SJCRH30 (cell line): ENCODE measurements at regions not wholly inside any gene's neighbourhood (a gene's known extent, or its start where the extent isn't known, plus 50 kb on each side); places are given as distances from the start of the nearest gene placed in this dataset.
"Not testable (repeated sequence)": the region's sequence is repeated elsewhere in the genome, so short reads cannot be mapped to it uniquely, and the experiment has no call there.

Experiments
- DNase-seq, 2 experiments: peaks; one replicate each; pipeline ENCODE4 v3.0.0-alpha.2; 2015 to 2020
- H3K27ac ChIP-seq: fragments of 250-450 bp; sonication (Bioruptor Pico); 2 replicates; pipeline ENCODE4 v1.5.1; 2020; ENCODE audit warnings: mild to moderate bottlenecking, moderate library complexity
- H3K27me3 ChIP-seq: fragments of 250-450 bp; sonication (Bioruptor Pico); 2 replicates; pipeline ENCODE4 v1.5.1; 2020; ENCODE audit warnings: mild to moderate bottlenecking, moderate library complexity
- H3K36me3 ChIP-seq: fragments of 250-450 bp; sonication (Bioruptor Pico); 2 replicates; pipeline ENCODE4 v1.5.1; 2020; ENCODE audit warnings: mild to moderate bottlenecking, moderate library complexity
- H3K4me1 ChIP-seq: fragments of 250-450 bp; sonication (Bioruptor Pico); 2 replicates; pipeline ENCODE4 v1.5.1; 2020; ENCODE audit warnings: mild to moderate bottlenecking, moderate library complexity
- H3K4me3 ChIP-seq: fragments of 250-450 bp; sonication (Bioruptor Pico); 2 replicates; pipeline ENCODE4 v1.5.1; 2020; ENCODE audit warnings: mild to moderate bottlenecking, moderate library complexity
- H3K9me3 ChIP-seq: fragments of 250-450 bp; sonication (Bioruptor Pico); replicated peaks from 2 replicates; pipeline ENCODE4 v1.5.1; 2020; ENCODE audit warnings: mild to moderate bottlenecking, moderate library complexity

DNA sequence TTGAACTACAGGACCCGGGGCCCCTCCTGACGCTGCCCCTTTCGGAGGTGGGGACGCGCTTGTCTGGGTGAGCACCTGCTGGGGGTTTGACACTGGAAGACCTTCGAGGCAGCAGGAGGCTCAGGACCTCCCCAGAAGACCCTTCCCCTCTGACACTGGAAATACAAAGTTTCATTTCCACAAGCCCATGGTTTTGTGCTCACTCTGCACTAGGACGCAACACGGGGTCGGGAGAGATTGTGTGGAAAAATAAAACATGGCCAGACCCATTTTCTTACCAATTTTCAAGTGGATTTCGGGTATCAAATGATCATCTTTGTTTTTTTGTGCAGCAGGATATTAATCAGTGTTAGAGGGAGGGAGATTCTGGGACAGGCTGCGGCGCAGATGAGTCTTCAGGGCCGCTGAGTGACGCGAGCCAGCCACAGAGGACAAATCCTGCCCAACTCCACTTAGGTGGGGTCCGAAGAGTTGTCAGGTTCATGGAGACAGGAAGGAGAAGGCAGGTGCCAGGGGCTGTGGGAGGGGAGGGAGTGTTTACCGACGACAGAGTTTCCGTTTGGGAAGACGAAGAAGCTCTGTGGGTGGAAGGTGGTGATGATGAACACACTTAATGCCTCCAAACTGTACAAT is 160.0 kb upstream of the AFDN start:
- Histone ChIP-seq H3K27ac (no peak overlapping the region), H3K4me3 (no peak overlapping the region), H3K9me3 (no peaks in the 10 kb centered on the region), H3K36me3 (no peaks in the 10 kb centered on the region), H3K4me1 (no peaks in the 10 kb centered on the region), H3K27me3 (no peaks in the 10 kb centered on the region)
- no peak for DNase-seq

DNA sequence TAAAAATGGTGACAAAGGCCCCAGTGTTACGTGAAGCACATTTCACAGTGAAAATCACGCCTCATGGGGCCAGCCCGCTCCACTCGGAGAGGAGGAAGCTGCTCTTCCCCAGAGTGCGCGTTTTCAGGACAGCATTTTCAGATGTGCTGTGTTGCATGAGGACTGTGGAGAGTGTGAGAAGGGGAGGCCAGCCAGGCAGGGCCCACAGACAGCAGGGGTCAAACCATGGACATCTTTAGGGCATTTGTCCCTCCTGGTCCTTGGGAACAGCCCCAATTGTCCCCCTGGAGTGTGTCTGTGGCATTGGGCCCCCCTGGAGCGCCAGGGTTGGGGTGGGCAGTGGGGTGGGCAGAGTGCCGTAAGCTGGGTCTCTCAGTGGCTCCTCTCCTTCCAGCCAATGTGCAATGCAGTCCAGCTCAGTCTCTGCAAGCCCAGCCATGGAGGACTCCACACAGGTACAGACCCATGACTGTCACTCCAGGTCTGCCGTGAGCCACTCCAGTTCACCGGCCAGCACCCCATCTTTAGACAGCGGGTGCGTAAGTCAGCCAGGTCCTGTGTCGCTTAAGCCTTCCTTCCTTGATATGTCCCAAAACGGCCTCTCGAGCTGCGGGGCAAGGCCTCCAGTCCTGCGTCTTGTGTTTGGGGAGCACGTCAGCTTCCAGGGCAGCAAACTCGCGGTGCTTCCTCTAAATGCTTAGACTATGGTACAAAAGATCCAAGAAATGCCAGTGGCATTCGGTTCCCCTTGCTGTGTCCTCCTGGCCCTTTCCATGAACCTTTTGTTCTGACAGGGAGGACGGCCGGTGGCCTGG is 159.3 kb upstream of the AFDN start:
- Histone ChIP-seq H3K27me3 (no peaks in the 10 kb centered on the region), H3K27ac (no peak overlapping the region), H3K4me1 (no peaks in the 10 kb centered on the region), H3K4me3 (no peak overlapping the region), H3K36me3 (no peaks in the 10 kb centered on the region), H3K9me3 (no peaks in the 10 kb centered on the region)
- no peak for DNase-seq

GRCh38 chr6:167668019-167668753 is 158.5 kb upstream of the AFDN start:
- no peaks in the 10 kb centered on the region for H3K9me3 ChIP-seq
- no peaks in the 10 kb centered on the region for H3K36me3 ChIP-seq
- H3K27me3 ChIP-seq, result no peaks in the 10 kb centered on the region
- DNase-seq, result no peak
- no peak overlapping the region for H3K27ac ChIP-seq
- no peaks in the 10 kb centered on the region for H3K4me1 ChIP-seq
- no peak overlapping the region for H3K4me3 ChIP-seq

- no peaks in the 10 kb centered on the region for H3K27me3 ChIP-seq
- no peaks in the 10 kb centered on the region for H3K4me1 ChIP-seq
- DNase-seq, result no peak
- no peaks in the 10 kb centered on the region for H3K9me3 ChIP-seq
- H3K4me3 ChIP-seq, result no peak overlapping the region
- H3K27ac ChIP-seq, result no peak overlapping the region
- no peaks in the 10 kb centered on the region for H3K36me3 ChIP-seq
These were observed 157.8 kb upstream of the AFDN start for GRCh38 chr6:167668754-167669552.

DNA sequence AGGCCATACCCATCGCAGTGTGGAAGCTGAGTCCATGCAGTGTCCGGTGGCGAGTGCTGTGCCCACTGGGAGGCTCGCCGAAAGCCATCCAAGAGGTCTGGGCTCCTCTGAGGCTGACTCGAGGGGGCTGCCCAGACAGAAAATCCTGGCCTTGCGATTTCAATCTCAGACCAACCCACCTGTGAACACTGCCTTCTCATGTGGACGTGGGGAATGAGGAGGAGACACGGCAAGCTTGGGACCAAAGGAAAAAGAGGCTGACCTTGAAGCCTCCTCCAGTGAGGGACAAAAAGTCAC is 157.2 kb upstream of the AFDN start:
- no peak overlapping the region for H3K4me3 ChIP-seq
- no peaks in the 10 kb centered on the region for H3K9me3 ChIP-seq
- no peak overlapping the region for H3K27ac ChIP-seq
- DNase-seq, result no peak
- H3K4me1 ChIP-seq, result no peaks in the 10 kb centered on the region
- H3K36me3 ChIP-seq, result no peaks in the 10 kb centered on the region
- no peaks in the 10 kb centered on the region for H3K27me3 ChIP-seq

DNA sequence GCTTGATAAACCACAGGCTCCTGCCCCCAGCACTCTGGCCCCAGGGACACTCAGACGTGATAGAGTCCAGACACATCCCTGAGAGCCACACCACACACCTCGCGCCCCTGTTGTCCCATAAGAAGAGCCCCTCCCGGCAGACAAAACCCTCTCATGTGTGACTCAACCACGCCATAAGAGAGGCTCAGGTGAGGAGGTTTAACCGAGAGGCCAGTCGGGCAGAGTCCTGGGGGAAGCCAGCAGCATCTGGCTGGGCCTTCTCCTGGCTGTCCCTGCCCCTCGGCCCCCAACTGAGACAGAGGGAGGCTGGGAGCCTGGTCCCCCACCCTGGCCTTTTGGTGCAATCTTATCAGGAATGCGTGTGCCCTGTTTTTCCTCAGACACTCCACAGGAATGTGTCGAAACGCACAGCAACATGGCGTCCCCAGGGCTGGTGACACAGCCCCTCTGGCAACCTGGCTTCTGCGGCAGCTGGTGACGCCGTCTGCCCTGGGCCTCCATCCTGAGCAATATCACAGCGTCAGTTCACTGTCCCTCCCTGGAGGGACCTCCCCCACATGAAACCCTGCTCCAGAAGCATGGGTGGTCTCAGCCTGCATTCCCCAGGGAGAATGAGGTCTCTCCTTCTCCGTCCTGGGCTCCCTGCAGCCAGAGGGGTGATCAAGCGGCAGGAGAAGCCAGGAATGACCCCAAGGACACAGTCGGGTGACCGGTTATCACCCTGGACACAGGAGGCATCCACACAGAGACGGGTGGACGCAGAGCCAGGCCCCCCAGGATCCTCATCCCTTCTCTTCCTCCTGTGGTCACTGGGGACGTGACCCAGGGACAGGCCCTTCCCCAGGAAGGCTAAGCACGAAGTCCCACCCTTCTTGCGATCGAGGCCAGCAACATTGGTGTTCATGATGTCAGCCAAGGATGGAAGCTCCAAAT is 156.6 kb upstream of the AFDN start:
- Histone ChIP-seq H3K9me3 (no peaks in the 10 kb centered on the region), H3K4me1 (no peaks in the 10 kb centered on the region), H3K4me3 (no peak overlapping the region), H3K27me3 (no peaks in the 10 kb centered on the region), H3K27ac (no peak overlapping the region), H3K36me3 (no peaks in the 10 kb centered on the region)
- no peak for DNase-seq

DNA sequence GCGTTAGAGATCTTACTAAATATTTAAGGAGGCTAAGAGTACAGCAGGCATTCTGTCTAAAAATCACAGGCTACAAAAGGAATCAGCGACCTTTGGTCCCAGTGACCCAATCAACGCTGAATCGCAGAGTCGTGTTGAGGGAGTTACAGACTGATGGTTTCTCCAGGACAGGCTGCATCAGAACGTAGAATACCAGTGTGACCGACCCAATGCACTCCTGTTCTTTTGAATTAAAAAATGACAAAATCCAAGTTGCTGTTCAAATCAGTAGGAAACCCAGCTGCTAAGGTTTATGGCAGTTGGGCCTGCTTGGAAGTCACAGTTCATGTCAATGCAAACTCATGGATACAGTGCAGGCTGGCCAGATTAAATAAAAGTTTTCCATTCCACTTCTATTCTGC is 155.8 kb upstream of the AFDN start:
- H3K4me3 ChIP-seq, result no peak overlapping the region
- H3K27ac ChIP-seq, result no peak overlapping the region
- no peaks in the 10 kb centered on the region for H3K36me3 ChIP-seq
- no peak for DNase-seq
- H3K27me3 ChIP-seq, result no peaks in the 10 kb centered on the region
- no peaks in the 10 kb centered on the region for H3K9me3 ChIP-seq
- H3K4me1 ChIP-seq, result no peaks in the 10 kb centered on the region; the same call in 1 of the 2 replicates

DNA sequence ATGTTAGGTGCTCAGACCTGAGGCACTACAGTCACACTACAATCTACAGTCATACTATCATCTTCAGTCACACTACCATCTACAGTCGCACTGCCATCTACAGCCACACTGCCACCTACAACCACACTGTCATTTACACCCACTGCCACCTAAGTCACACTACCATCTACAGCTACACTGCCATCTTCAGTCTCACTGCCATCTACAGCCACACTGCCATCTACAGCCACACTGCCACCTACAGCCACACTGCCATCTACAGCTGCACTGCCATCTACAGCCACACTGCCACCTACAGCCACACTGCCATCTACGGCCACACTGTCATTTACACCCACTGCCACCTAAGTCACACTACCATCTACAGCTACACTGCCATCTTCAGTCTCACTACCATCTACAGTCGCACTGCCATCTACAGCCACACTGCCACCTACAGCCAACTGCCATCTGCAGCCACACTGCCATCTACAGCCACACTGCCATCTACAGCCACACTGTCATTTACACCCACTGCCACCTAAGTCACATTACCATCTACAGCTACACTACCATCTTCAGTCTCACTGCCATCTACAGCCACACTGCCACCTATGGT is 155.2 kb upstream of the AFDN start:
- H3K4me3 ChIP-seq, H3K27ac ChIP-seq, H3K36me3 ChIP-seq, H3K27me3 ChIP-seq, H3K4me1 ChIP-seq, DNase-seq, H3K9me3 ChIP-seq: not testable (repeated sequence)

- Histone ChIP-seq H3K9me3 (no peaks in the 10 kb centered on the region), H3K36me3 (no peaks in the 10 kb centered on the region), H3K27ac (no peak overlapping the region), H3K27me3 (no peaks in the 10 kb centered on the region), H3K4me3 (no peak overlapping the region), H3K4me1 (peaks cover 3% of the 10 kb centered on the region; the same call in 1 of the 2 replicates)
- no peak for DNase-seq
These were observed 154.6 kb upstream of the AFDN start for GRCh38 chr6:167671977-167672687.

- Histone ChIP-seq H3K36me3 (no peaks in the 10 kb centered on the region), H3K27ac (no peak overlapping the region), H3K27me3 (0 out of 2 replicates have a peak, but pooled peaks cover under 1% of the 10 kb centered on the region), H3K9me3 (no peaks in the 10 kb centered on the region), H3K4me3 (no peak overlapping the region), H3K4me1 (peaks cover 9% of the 10 kb centered on the region; the same call in 1 of the 2 replicates)
- DNase-seq, result no peak
These were observed 154.0 kb upstream of the AFDN start for GRCh38 chr6:167672738-167673137.

GRCh38 chr6:167673946-167674345 is 152.8 kb upstream of the AFDN start:
- DNase-seq, result no peak
- Histone ChIP-seq H3K27ac (no peak overlapping the region), H3K27me3 (0 out of 2 replicates have a peak, but pooled peaks cover 2% of the 10 kb centered on the region), H3K4me3 (no peak overlapping the region), H3K9me3 (no peaks in the 10 kb centered on the region), H3K36me3 (no peaks in the 10 kb centered on the region), H3K4me1 (peaks cover 11% of the 10 kb centered on the region; the same call in 1 of the 2 replicates)

GRCh38 chr6:167674486-167674885 is 152.2 kb upstream of the AFDN start:
- peaks cover 11% of the 10 kb centered on the region; the same call in 1 of the 2 replicates for H3K4me1 ChIP-seq
- H3K9me3 ChIP-seq, result no peaks in the 10 kb centered on the region
- no peak overlapping the region for H3K27ac ChIP-seq
- H3K27me3 ChIP-seq, result 0 out of 2 replicates have a peak, but pooled peaks cover 2% of the 10 kb centered on the region
- no peak for DNase-seq
- no peaks in the 10 kb centered on the region for H3K36me3 ChIP-seq
- no peak overlapping the region for H3K4me3 ChIP-seq
